Vagina (tissue), 2 donors: ENCODE measurements at regions not wholly inside any gene's neighbourhood (a gene's known extent, or its start where the extent isn't known, plus 50 kb on each side); places are given as distances from the start of the nearest gene placed in this dataset.

Experiments
- DNase-seq, 2 donors: peaks; one replicate each; pipeline ENCODE4 v3.0.0-alpha.2; 2017; ENCODE audit errors: extremely low spot score in 2 of 2
- H3K27ac ChIP-seq: fragments of 200-600 bp; sonication (generic); one replicate; pipeline ENCODE4 v1.5.1; 2019
- H3K27me3 ChIP-seq: fragments of 200-600 bp; sonication (generic); one replicate; pipeline ENCODE4 v1.5.1; 2019
- H3K36me3 ChIP-seq, 2 donors: fragments of 200-600 bp; sonication (generic); one replicate each; pipeline ENCODE4 v1.5.1; 2017 to 2019
- H3K4me1 ChIP-seq: fragments of 200-600 bp; sonication (generic); one replicate; pipeline ENCODE4 v1.5.1; 2019
- H3K4me3 ChIP-seq, 2 donors: fragments of 200-600 bp; sonication (generic); 1 replicate in 1 of 2; 2 replicates in 1 of 2; pipeline ENCODE4 v1.5.1; 2016 to 2019
- H3K9me3 ChIP-seq: fragments of 200-600 bp; sonication (generic); one replicate; pipeline ENCODE4 v1.5.1; 2019
- POLR2A ChIP-seq, 2 donors: fragments of 450-650 bp; IDR thresholded peaks; one replicate each; pipeline ENCODE4 v1.6.1; 2017; ENCODE audit warnings: antibody characterized with exemption in 2 of 2, mild to moderate bottlenecking in 2 of 2, moderate library complexity in 2 of 2
- POLR2AphosphoS5 ChIP-seq, 2 donors: sonication (generic); formaldehyde crosslinking; IDR thresholded peaks; one replicate each; pipeline ENCODE4 v1.9.0; 2017; ENCODE audit warnings: antibody characterized with exemption in 2 of 2, mild to moderate bottlenecking in 2 of 2, low read depth in 1 of 2; ENCODE audit not compliant: insufficient read depth in 1 of 2
- intact Hi-C: fragments of 100-400 bp; cut with DNase I; formaldehyde crosslinking; loops from one replicate; pipeline ENCODE4 v1.15.1; 2023
- TF ChIP-seq, protein P1 (sequence below), 3 experiments: fragments of 450-650 bp in 2 of 3; fragments of 200-600 bp in 1 of 3; sonication (generic) in 1 of 3; IDR thresholded peaks; one replicate each; pipeline ENCODE4 v1.5.1; 2017 to 2019; ENCODE audit warnings: antibody characterized with exemption in 3 of 3, mild to moderate bottlenecking in 2 of 3, moderate library complexity in 2 of 3

- no peaks in the 10 kb centered on the region for H3K27me3 ChIP-seq
- DNase-seq = no peak
- H3K9me3 ChIP-seq = no peaks in the 10 kb centered on the region
- no peak overlapping the region for H3K4me3 ChIP-seq
- intact Hi-C loops = no loop called here
- no peaks in the 10 kb centered on the region for H3K4me1 ChIP-seq
- TF ChIP-seq POLR2A (IDR thresholded peaks at IDR 0.05) = no peak
- no peak for TF ChIP-seq POLR2AphosphoS5 (IDR thresholded peaks at IDR 0.05; ENCODE audit: insufficient read depth in 1 of 2, low read depth in 1 of 2)
- TF ChIP-seq, protein P1, sequence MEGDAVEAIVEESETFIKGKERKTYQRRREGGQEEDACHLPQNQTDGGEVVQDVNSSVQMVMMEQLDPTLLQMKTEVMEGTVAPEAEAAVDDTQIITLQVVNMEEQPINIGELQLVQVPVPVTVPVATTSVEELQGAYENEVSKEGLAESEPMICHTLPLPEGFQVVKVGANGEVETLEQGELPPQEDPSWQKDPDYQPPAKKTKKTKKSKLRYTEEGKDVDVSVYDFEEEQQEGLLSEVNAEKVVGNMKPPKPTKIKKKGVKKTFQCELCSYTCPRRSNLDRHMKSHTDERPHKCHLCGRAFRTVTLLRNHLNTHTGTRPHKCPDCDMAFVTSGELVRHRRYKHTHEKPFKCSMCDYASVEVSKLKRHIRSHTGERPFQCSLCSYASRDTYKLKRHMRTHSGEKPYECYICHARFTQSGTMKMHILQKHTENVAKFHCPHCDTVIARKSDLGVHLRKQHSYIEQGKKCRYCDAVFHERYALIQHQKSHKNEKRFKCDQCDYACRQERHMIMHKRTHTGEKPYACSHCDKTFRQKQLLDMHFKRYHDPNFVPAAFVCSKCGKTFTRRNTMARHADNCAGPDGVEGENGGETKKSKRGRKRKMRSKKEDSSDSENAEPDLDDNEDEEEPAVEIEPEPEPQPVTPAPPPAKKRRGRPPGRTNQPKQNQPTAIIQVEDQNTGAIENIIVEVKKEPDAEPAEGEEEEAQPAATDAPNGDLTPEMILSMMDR (IDR thresholded peaks at IDR 0.05) = no peak
- H3K27ac ChIP-seq = no peak overlapping the region
- H3K36me3 ChIP-seq = no peaks in the 10 kb centered on the region
Measured at GRCh38 chr1:218526198-218526580, 181.1 kb downstream of the TGFB2 start.

GRCh38 chr1:218527737-218528136, 182.6 kb downstream of the TGFB2 start:
- intact Hi-C loops = no loop called here

GRCh38 chr1:218529646-218530300, 184.6 kb downstream of the TGFB2 start:
- Histone ChIP-seq H3K4me1 (no peaks in the 10 kb centered on the region), H3K27me3 (no peaks in the 10 kb centered on the region), H3K4me3 (no peak overlapping the region), H3K27ac (no peak overlapping the region), H3K36me3 (no peaks in the 10 kb centered on the region), H3K9me3 (no peaks in the 10 kb centered on the region)
- no peak for DNase-seq
- intact Hi-C loops = no loop called here
- TF ChIP-seq POLR2AphosphoS5 (IDR thresholded peaks at IDR 0.05; ENCODE audit: insufficient read depth in 1 of 2, low read depth in 1 of 2) (no peak), POLR2A (IDR thresholded peaks at IDR 0.05) (no peak)
- TF ChIP-seq, protein P1 (IDR thresholded peaks at IDR 0.05) = no peak

More at GRCh38 chr1:218527737-218528136, 182.6 kb downstream of the TGFB2 start:
- Histone ChIP-seq H3K4me3 (no peak overlapping the region), H3K36me3 (no peaks in the 10 kb centered on the region), H3K9me3 (no peaks in the 10 kb centered on the region), H3K4me1 (no peaks in the 10 kb centered on the region), H3K27ac (no peak overlapping the region), H3K27me3 (no peaks in the 10 kb centered on the region)
- DNase-seq = no peak
- TF ChIP-seq, protein P1 (IDR thresholded peaks at IDR 0.05) = no peak

- no peaks in the 10 kb centered on the region for H3K36me3 ChIP-seq
- no peak overlapping the region for H3K27ac ChIP-seq
- no peak overlapping the region for H3K4me3 ChIP-seq
- DNase-seq = no peak
- intact Hi-C loops = no loop called here
- no peaks in the 10 kb centered on the region for H3K4me1 ChIP-seq
- TF ChIP-seq, protein P1 (IDR thresholded peaks at IDR 0.05) = no peak
- no peak for TF ChIP-seq POLR2A (IDR thresholded peaks at IDR 0.05)
- no peak for TF ChIP-seq POLR2AphosphoS5 (IDR thresholded peaks at IDR 0.05; ENCODE audit: insufficient read depth in 1 of 2, low read depth in 1 of 2)
- no peaks in the 10 kb centered on the region for H3K27me3 ChIP-seq
- no peaks in the 10 kb centered on the region for H3K9me3 ChIP-seq
Measured at GRCh38 chr1:218531936-218532335, 186.8 kb downstream of the TGFB2 start.

DNA sequence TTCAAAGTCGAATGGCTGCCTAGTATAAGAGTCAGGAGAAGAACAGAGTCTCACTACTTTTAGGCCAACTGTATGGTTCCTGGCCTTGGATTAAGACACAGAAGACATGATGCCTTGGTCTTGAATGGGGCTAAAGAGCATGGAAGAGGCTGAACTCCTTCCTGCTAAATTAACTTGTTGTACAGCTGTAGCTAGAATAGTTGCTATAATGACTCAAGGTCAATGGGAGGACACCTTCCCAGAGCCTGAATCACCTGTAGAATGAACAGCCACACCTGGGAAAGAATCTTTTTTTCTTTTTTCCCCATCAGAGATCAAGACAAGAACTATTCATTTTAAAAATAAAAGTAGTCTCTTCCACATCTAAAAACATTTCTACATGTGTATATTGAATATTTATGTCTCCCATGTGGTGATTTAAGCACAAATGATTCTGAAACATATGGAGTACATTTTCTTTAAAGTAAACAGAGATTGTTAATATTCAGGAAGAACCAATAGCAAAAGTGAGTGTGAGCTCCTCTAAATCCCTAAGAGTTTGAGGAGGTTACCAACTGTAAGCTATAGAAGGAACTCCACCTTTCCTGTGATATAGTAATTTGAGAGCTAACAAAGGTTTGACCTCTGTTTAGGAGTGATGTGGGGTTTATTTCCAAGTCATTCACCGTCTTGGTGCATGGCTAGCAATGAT, 191.3 kb downstream of the TGFB2 start:
- Histone ChIP-seq H3K27me3 (no peaks in the 10 kb centered on the region), H3K36me3 (no peaks in the 10 kb centered on the region), H3K4me3 (no peak overlapping the region), H3K9me3 (no peaks in the 10 kb centered on the region), H3K27ac (peak overlapping the region; percentile 6), H3K4me1 (no peaks in the 10 kb centered on the region)
- TF ChIP-seq, protein P1 (IDR thresholded peaks at IDR 0.05) = no peak
- TF ChIP-seq POLR2AphosphoS5 (IDR thresholded peaks at IDR 0.05; ENCODE audit: insufficient read depth in 1 of 2, low read depth in 1 of 2) (no peak), POLR2A (IDR thresholded peaks at IDR 0.05) (no peak)
- intact Hi-C loops = no loop called here
- DNase-seq = no peak
